Brain microvascular endothelial cell (primary cell): ENCODE measurements at regions not wholly inside any gene's neighbourhood (a gene's known extent, or its start where the extent isn't known, plus 50 kb on each side); places are given as distances from the start of the nearest gene placed in this dataset.

ENCODE experiments used
- DNase-seq: peaks from one replicate; pipeline ENCODE4 v3.0.0-alpha.2; 2020
- H3K27ac ChIP-seq: fragments of 250-450 bp; sonication (Bioruptor Pico); 2 replicates; pipeline ENCODE4 v1.5.1; 2020; ENCODE audit warnings: mild to moderate bottlenecking, moderate library complexity
- H3K27me3 ChIP-seq: fragments of 250-450 bp; sonication (Bioruptor Pico); replicated peaks from 2 replicates; pipeline ENCODE4 v1.5.1; 2020; ENCODE audit warnings: mild to moderate bottlenecking
- H3K36me3 ChIP-seq: fragments of 250-450 bp; sonication (Bioruptor Pico); replicated peaks from 2 replicates; pipeline ENCODE4 v1.5.1; 2020; ENCODE audit warnings: mild to moderate bottlenecking
- H3K4me3 ChIP-seq: 2 replicates; pipeline ENCODE4 v1.5.1; 2011; ENCODE audit warnings: low read depth, mild to moderate bottlenecking, control low read depth, low read length, moderate library complexity
- CTCF ChIP-seq: IDR thresholded peaks from 2 replicates; pipeline ENCODE4 v1.5.1; 2011; ENCODE audit warnings: low read depth, mild to moderate bottlenecking, moderate library complexity, low read length, control low read depth, inconsistent platforms; ENCODE audit errors: missing control alignments
- in situ Hi-C: cut with HindIII; loops from 2 replicates; pipeline ENCODE4 v1.10.0; 2017; ENCODE audit warnings: low sequenced_read_pairs, low pct_ligation_motif_present

DNA sequence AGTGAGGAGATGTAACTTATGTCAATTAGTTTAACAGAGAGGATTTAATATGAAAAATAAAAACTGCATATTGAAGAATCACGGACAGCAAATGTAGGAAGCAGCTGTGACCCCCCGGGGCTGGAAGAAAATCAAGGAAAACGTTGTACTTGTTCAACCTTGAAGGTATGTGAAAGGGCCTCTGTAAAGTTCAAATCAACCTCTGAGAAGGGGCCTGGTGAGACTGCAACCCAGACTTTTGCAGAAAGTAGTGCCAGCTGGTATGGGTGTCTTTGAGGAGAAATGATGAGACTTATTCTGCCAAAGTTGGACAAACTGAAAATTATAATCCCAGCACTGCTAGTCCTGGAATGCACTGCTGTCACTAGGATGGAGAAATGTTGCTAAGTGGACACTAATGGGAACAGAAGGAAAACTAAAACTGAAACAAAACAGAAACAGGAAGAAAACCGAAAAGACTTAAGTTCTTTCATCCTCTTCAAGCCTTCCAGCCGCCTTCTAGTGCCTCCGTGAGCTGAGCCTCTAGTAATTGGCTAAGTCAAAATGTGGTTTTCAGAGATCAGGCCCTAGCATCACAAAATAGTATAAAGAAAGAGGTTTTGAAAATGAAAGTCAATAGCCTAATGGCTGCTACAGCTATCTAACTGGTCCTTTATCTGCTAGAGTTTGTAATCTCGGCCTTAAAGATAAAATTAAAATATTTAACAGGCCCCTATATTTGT is 253.7 kb upstream of the SORCS1 start:
- no peak for DNase-seq
- H3K27me3 ChIP-seq: no peaks in the 10 kb centered on the region
- in situ Hi-C loops: no loop called here
- no peak overlapping the region for H3K4me3 ChIP-seq
- H3K27ac ChIP-seq: no peak overlapping the region
- H3K36me3 ChIP-seq: no peaks in the 10 kb centered on the region
- no peak for TF ChIP-seq CTCF

DNA sequence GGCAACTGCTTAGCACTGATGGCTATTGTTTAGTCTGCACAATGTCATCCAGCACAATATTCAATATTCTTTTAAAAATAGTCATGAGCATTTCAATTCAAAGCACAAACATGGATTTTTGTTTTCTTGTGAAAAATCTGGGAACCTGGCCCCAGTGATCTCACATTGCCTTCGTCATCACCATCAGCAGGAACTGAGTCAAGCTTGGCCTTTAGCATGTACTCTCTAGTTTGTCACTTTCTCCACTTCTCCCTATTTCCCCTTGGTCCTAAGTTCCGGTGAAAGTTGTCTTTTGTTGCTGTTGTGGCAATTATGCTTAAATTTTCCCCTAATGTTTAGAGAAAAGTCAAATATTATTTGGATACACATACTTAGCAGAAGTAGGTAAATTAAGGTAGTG is 252.9 kb upstream of the SORCS1 start:
- Histone ChIP-seq H3K27me3 (no peaks in the 10 kb centered on the region), H3K36me3 (no peaks in the 10 kb centered on the region), H3K27ac (no peak overlapping the region), H3K4me3 (no peak overlapping the region)
- in situ Hi-C loops: no loop called here
- no peak for TF ChIP-seq CTCF
- DNase-seq: no peak

DNA sequence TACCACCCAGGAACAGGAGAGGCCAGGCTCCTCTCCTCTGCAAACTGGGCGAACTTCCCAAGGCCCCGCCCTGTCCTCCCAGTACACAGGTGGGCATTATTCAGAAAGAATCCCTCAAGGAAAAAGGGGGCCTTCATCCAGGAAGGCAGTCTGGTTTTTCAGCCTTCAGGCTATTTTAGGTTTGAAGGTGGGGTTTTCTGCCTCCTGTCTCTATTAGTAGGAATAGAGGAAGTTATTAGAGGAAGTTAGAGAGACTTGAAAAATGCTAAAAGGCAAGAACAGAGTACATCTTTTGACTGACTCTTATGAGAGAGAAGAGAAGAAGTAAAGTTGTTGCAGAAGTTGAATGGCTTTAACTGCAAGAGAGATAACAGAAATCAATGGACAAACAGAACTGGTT is 250.9 kb upstream of the SORCS1 start:
- in situ Hi-C loops: no loop called here
- no peak overlapping the region for H3K27ac ChIP-seq
- no peak overlapping the region for H3K4me3 ChIP-seq
- no peaks in the 10 kb centered on the region for H3K36me3 ChIP-seq
- no peak for TF ChIP-seq CTCF
- H3K27me3 ChIP-seq: no peaks in the 10 kb centered on the region
- no peak for DNase-seq

GRCh38 chr10:107413971-107414370 is 249.5 kb upstream of the SORCS1 start:
- Histone ChIP-seq H3K27ac (no peak overlapping the region), H3K27me3 (no peaks in the 10 kb centered on the region), H3K4me3 (no peak overlapping the region), H3K36me3 (no peaks in the 10 kb centered on the region)
- DNase-seq: no peak
- in situ Hi-C loops: no loop called here
- TF ChIP-seq CTCF: no peak

DNA sequence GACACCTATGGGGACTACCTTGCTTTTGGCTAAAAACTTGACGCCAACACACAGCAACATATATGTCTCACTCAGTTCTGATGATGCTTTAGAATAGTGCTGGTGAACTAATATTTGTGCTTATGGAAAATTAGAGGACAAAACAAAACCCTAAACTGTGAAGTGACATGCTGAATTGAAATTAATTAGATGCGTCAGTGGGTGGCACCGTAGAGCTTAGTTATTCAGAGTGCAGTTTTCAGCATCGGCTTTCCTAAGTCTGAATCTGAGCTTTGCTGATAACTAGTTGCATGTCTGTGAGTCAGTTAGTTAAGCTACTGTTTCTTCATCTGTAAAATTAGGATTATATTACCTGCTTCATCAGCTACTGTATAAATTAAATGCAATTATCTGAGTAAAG is 245.0 kb upstream of the SORCS1 start:
- Histone ChIP-seq H3K27me3 (no peaks in the 10 kb centered on the region), H3K4me3 (no peak overlapping the region), H3K27ac (no peak overlapping the region), H3K36me3 (no peaks in the 10 kb centered on the region)
- DNase-seq: peak; percentile 1
- in situ Hi-C loops: no loop called here
- TF ChIP-seq CTCF: peak; percentile 46

- Histone ChIP-seq H3K4me3 (no peak overlapping the region), H3K27me3 (no peaks in the 10 kb centered on the region), H3K27ac (no peak overlapping the region), H3K36me3 (no peaks in the 10 kb centered on the region)
- in situ Hi-C loops: no loop called here
- TF ChIP-seq CTCF: no peak
- no peak for DNase-seq
These were observed 233.6 kb upstream of the SORCS1 start for GRCh38 chr10:107398115-107398514.
